IMR-90 (cell line): ENCODE measurements at regions not wholly inside any gene's neighbourhood (a gene's known extent, or its start where the extent isn't known, plus 50 kb on each side); places are given as distances from the start of the nearest gene placed in this dataset.

ENCODE experiments used
- CEBPB ChIP-seq: IDR thresholded peaks from 2 replicates; pipeline ENCODE4 v1.6.1; 2012; ENCODE audit warnings: low read depth, low read length, improper control_type of control experiment
- CTCF ChIP-seq: conservative IDR thresholded peaks from 2 replicates; pipeline ENCODE4 v1.5.1; 2012; ENCODE audit warnings: mild to moderate bottlenecking, low read depth, low read length, improper control_type of control experiment
- MAFK ChIP-seq: IDR thresholded peaks from 2 replicates; pipeline ENCODE4 v1.6.1; 2012; ENCODE audit warnings: low read depth, low read length, improper control_type of control experiment
- USF2 ChIP-seq: fragments of 150-350 bp; IDR thresholded peaks from 2 replicates; pipeline ENCODE4 v1.6.1; 2017; ENCODE audit warnings: mild to moderate bottlenecking, antibody characterized with exemption, low read length, low read depth

GRCh38 chr20:40050596-40050995 is 638.4 kb downstream of the MAFB start:
- no peak for TF ChIP-seq CTCF
- no peak for TF ChIP-seq USF2
- no peak for TF ChIP-seq MAFK
- no peak for TF ChIP-seq CEBPB
